ENCODE measurements at regions not wholly inside any gene's neighbourhood (a gene's known extent, or its start where the extent isn't known, plus 50 kb on each side); places are given as distances from the start of the nearest gene placed in this dataset.

GRCh38 chr5:3107156-3107611, 355.7 kb upstream of the IRX2 start:
- no peak for DNase-seq (ENCODE audit: low read depth, low spot score)
- peak overlapping the region; percentile 32 for H3K27ac Mint-ChIP-seq (ENCODE audit: unreplicated experiment)
- H3K27me3 Mint-ChIP-seq (ENCODE audit: low read depth): peaks cover 11% of the 10 kb centered on the region
- peaks cover 2% of the 10 kb centered on the region for H3K9me3 Mint-ChIP-seq
- no peak for TF ChIP-seq CTCF (conservative IDR thresholded peaks at IDR 0.05)
- peak overlapping the region; percentile 4 for H3K4me3 Mint-ChIP-seq
- H3K36me3 Mint-ChIP-seq (ENCODE audit: low read depth): no peaks in the 10 kb centered on the region
- H3K4me1 Mint-ChIP-seq: peaks cover 51% of the 10 kb centered on the region

GRCh38 chr5:3105581-3105980, 354.1 kb upstream of the IRX2 start:
- DNase-seq (ENCODE audit: low read depth, low spot score): no peak
- H3K9me3 Mint-ChIP-seq: peaks cover 2% of the 10 kb centered on the region
- H3K27ac Mint-ChIP-seq (ENCODE audit: unreplicated experiment): no peak overlapping the region
- H3K36me3 Mint-ChIP-seq (ENCODE audit: low read depth): no peaks in the 10 kb centered on the region
- no peak overlapping the region for H3K4me3 Mint-ChIP-seq
- TF ChIP-seq CTCF (conservative IDR thresholded peaks at IDR 0.05): no peak
- peaks cover 62% of the 10 kb centered on the region for H3K4me1 Mint-ChIP-seq
- H3K27me3 Mint-ChIP-seq (ENCODE audit: low read depth): peaks cover 15% of the 10 kb centered on the region

- no peaks in the 10 kb centered on the region for H3K36me3 Mint-ChIP-seq (ENCODE audit: low read depth)
- no peak overlapping the region for H3K27ac Mint-ChIP-seq (ENCODE audit: unreplicated experiment)
- peaks cover 62% of the 10 kb centered on the region for H3K4me1 Mint-ChIP-seq
- DNase-seq (ENCODE audit: low read depth, low spot score): no peak
- H3K4me3 Mint-ChIP-seq: no peak overlapping the region
- peaks cover 15% of the 10 kb centered on the region for H3K27me3 Mint-ChIP-seq (ENCODE audit: low read depth)
- TF ChIP-seq CTCF (conservative IDR thresholded peaks at IDR 0.05): no peak
- peaks cover 2% of the 10 kb centered on the region for H3K9me3 Mint-ChIP-seq
Measured at GRCh38 chr5:3105172-3105571, 353.7 kb upstream of the IRX2 start.

GRCh38 chr5:3104429-3105060, 353.1 kb upstream of the IRX2 start:
- peak overlapping the region; percentile 35 for H3K4me3 Mint-ChIP-seq
- DNase-seq (ENCODE audit: low read depth, low spot score): no peak
- peaks cover 2% of the 10 kb centered on the region for H3K9me3 Mint-ChIP-seq
- peaks cover 15% of the 10 kb centered on the region for H3K27me3 Mint-ChIP-seq (ENCODE audit: low read depth)
- TF ChIP-seq CTCF (conservative IDR thresholded peaks at IDR 0.05): no peak
- peaks cover 62% of the 10 kb centered on the region for H3K4me1 Mint-ChIP-seq
- H3K36me3 Mint-ChIP-seq (ENCODE audit: low read depth): no peaks in the 10 kb centered on the region
- no peak overlapping the region for H3K27ac Mint-ChIP-seq (ENCODE audit: unreplicated experiment)

- no peak for TF ChIP-seq CTCF (conservative IDR thresholded peaks at IDR 0.05)
- H3K4me3 Mint-ChIP-seq: peak overlapping the region; percentile 31
- H3K27ac Mint-ChIP-seq (ENCODE audit: unreplicated experiment): no peak overlapping the region
- no peaks in the 10 kb centered on the region for H3K36me3 Mint-ChIP-seq (ENCODE audit: low read depth)
- no peaks in the 10 kb centered on the region for H3K9me3 Mint-ChIP-seq
- peaks cover 15% of the 10 kb centered on the region for H3K27me3 Mint-ChIP-seq (ENCODE audit: low read depth)
- H3K4me1 Mint-ChIP-seq: peaks cover 55% of the 10 kb centered on the region
- peak; percentile 21 for DNase-seq (ENCODE audit: low read depth, low spot score)
Measured at GRCh38 chr5:3103262-3103811, 351.9 kb upstream of the IRX2 start.
